Gastroesophageal sphincter (tissue), 4 donors: ENCODE measurements at regions not wholly inside any gene's neighbourhood (a gene's known extent, or its start where the extent isn't known, plus 50 kb on each side); places are given as distances from the start of the nearest gene placed in this dataset.
A peak's percentile ranks its signal among the peaks of the same experiment; 100 is the strongest.

Experiments used
- ATAC-seq: fragments of 150-250 bp; one replicate; pipeline ENCODE4 v1.9.1; 2016; ENCODE audit warnings: mild to moderate bottlenecking, moderate library complexity
- H3K27ac ChIP-seq, 4 donors: fragments of 200-600 bp; sonication (generic) in 3 of 4; 1 replicate in 3 of 4; 2 replicates in 1 of 4; pipeline ENCODE4 v1.5.1; 2016 to 2019
- H3K27me3 ChIP-seq: fragments of 200-600 bp; sonication (generic); one replicate; pipeline ENCODE4 v1.5.1; 2019
- H3K36me3 ChIP-seq, 2 donors: fragments of 200-600 bp; sonication (generic); one replicate each; pipeline ENCODE4 v1.5.1; 2019; ENCODE audit warnings: control low read depth in 1 of 2
- H3K4me1 ChIP-seq, 3 donors: fragments of 200-600 bp; sonication (generic); 1 replicate in 2 of 3; 2 replicates in 1 of 3; pipeline ENCODE4 v1.5.1; 2016 to 2019; ENCODE audit warnings: control low read depth in 2 of 3
- H3K4me3 ChIP-seq, 2 donors: fragments of 200-600 bp; sonication (generic); one replicate each; pipeline ENCODE4 v1.5.1; 2019; ENCODE audit warnings: mild to moderate bottlenecking in 1 of 2, moderate library complexity in 1 of 2
- H3K9me3 ChIP-seq, 3 donors: fragments of 200-600 bp; sonication (generic); one replicate each; pipeline ENCODE4 v1.5.1; 2017 to 2019; ENCODE audit warnings: control low read depth in 2 of 3
- EP300 ChIP-seq: sonication (generic); formaldehyde crosslinking; IDR thresholded peaks from one replicate; pipeline ENCODE4 v1.6.1; 2017; ENCODE audit warnings: antibody characterized with exemption, mild to moderate bottlenecking
- POLR2A ChIP-seq, 2 donors: fragments of 450-650 bp; IDR thresholded peaks; one replicate each; pipeline ENCODE4 v1.6.1; 2017; ENCODE audit warnings: antibody characterized with exemption in 2 of 2, mild to moderate bottlenecking in 2 of 2, moderate library complexity in 1 of 2
- POLR2AphosphoS5 ChIP-seq: sonication (generic); formaldehyde crosslinking; IDR thresholded peaks from one replicate; pipeline ENCODE4 v1.6.1; 2017; ENCODE audit warnings: antibody characterized with exemption
- WGBS, 2 donors: methylation state at CpG; one replicate each; pipeline ENCODE4 v1.1.5; 2018; ENCODE audit warnings: low coverage in 1 of 2; 5-methylcytosine and 5-hydroxymethylcytosine counted together
- TF ChIP-seq, protein P1 (sequence below), 4 experiments: fragments of 200-600 bp in 2 of 4; fragments of 450-650 bp in 2 of 4; sonication (generic) in 1 of 4; IDR thresholded peaks; one replicate each; pipeline ENCODE4 v1.5.1; 2017 to 2019; ENCODE audit warnings: antibody characterized with exemption in 4 of 4, mild to moderate bottlenecking in 2 of 4, moderate library complexity in 2 of 4

DNA sequence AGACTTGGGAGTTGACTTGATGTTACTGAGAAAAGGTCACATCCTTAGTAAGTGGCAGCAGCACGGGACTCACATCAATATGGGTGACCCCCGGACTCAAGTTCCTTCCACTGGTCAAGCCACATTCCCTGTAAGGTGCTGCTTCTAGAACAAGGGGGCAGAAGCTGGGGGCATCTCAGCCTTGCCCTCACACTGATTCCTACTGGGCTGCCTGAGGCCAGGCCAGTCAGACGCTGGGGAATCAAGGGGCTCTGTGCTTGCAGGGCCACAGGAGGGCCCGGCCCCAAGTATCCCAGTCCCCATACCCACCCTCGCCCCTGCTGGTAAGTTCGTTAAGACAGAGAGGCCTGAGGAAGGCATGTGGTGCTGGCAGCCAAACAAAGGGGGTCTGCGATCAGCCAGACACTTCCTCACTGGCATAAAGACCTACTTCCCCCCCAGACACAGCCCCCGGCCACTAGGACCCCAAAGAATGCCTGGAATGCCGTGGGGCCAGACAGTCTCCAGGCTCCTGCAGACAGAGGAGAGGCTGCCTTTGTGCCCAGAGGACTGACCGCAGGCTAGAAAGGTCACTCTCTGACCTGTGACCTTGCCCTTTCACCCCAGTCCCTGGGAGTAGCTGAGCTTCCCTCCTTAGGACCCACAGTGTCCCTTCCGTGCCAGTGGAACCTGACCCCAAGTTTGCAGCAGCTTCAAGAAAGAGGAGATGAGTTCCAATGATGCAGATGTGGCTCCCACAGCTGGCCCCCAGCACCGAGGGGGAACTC is 83.6 kb downstream of the HS1BP3 start:
- no peaks in the 10 kb centered on the region for H3K27me3 ChIP-seq
- no peak for TF ChIP-seq POLR2A (IDR thresholded peaks at IDR 0.05)
- TF ChIP-seq EP300: no peak
- no peak for TF ChIP-seq POLR2AphosphoS5
- TF ChIP-seq, protein P1, sequence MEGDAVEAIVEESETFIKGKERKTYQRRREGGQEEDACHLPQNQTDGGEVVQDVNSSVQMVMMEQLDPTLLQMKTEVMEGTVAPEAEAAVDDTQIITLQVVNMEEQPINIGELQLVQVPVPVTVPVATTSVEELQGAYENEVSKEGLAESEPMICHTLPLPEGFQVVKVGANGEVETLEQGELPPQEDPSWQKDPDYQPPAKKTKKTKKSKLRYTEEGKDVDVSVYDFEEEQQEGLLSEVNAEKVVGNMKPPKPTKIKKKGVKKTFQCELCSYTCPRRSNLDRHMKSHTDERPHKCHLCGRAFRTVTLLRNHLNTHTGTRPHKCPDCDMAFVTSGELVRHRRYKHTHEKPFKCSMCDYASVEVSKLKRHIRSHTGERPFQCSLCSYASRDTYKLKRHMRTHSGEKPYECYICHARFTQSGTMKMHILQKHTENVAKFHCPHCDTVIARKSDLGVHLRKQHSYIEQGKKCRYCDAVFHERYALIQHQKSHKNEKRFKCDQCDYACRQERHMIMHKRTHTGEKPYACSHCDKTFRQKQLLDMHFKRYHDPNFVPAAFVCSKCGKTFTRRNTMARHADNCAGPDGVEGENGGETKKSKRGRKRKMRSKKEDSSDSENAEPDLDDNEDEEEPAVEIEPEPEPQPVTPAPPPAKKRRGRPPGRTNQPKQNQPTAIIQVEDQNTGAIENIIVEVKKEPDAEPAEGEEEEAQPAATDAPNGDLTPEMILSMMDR (IDR thresholded peaks at IDR 0.05): no peak
- peaks cover 0 to 60% (median 10%) of the 10 kb centered on the region in 3 donors for H3K4me1 ChIP-seq
- no peaks in the 10 kb centered on the region for H3K9me3 ChIP-seq
- H3K4me3 ChIP-seq: no peak overlapping the region
- H3K27ac ChIP-seq: peak overlapping the region in 3 of 4 donors; percentile 71 to 76 (median 75)
- no peak for ATAC-seq
- 67 to 100% methylated on average over 2 of the region's 12 CpGs for WGBS, 2 donors
- H3K36me3 ChIP-seq: no peaks in the 10 kb centered on the region
